HepG2 (cell line): ENCODE measurements at regions not wholly inside any gene's neighbourhood (a gene's known extent, or its start where the extent isn't known, plus 50 kb on each side); places are given as distances from the start of the nearest gene placed in this dataset.

Experiments
- ATAC-seq: fragments of 200-7000 bp; cut with Tn5 transposase; 3 replicates; pipeline ENCODE4 v1.9.1; 2020; ENCODE audit warnings: mild to moderate bottlenecking, moderate library complexity
- BruUV-seq: library from RNA; stranded (reverse); fragments of 400-500 nt; replicated peaks from 2 replicates; lab custom pipeline; 2021; lab: Mats Ljungman, UMichigan
- CTCF ChIA-PET: fragments of 300-600 bp; formaldehyde crosslinking; extraction: SDS; loops from one replicate; lab custom pipeline; 2021; ENCODE audit warnings: low total read pairs, inconsistent platforms, low intra/inter-chr PET ratio; lab: Yijun Ruan, JAX
- POLR2A ChIA-PET: fragments of 350-600 bp; sonication (Branson Sonifier 250); formaldehyde crosslinking; loops from one replicate; lab custom pipeline; 2020; ENCODE audit warnings: antibody characterized with exemption, inconsistent platforms; lab: Yijun Ruan, JAX
- DNase-seq: peaks from one replicate; pipeline ENCODE4 v3.0.0-alpha.2; 2015; ENCODE audit warnings: low spot score
- FAIRE-seq: peaks from 3 replicates; lab custom pipeline; 2011; peaks lifted over from hg19 to GRCh38; lab: Jason Lieb, UNC
- H2AFZ ChIP-seq: one replicate; pipeline ENCODE4 v1.6.1; 2011; ENCODE audit warnings: low read length, inconsistent platforms
- H3K27ac ChIP-seq: fragments of 300-600 bp; 3 replicates; pipeline ENCODE4 v1.8.0; 2011; ENCODE audit warnings: mixed run types, mild to moderate bottlenecking, mixed read lengths, low read length, inconsistent platforms; ENCODE audit not compliant: insufficient read depth; ENCODE audit errors: extremely low read length
- H3K27me3 ChIP-seq, 2 experiments: fragments of 200-600 bp in 1 of 2; 2 replicates in 1 of 2; 3 replicates in 1 of 2; pipeline versions ENCODE4 v1.6.0 to v1.8.0; 2011; ENCODE audit warnings: low read length in 2 of 2, mild to moderate bottlenecking in 2 of 2, moderate library complexity in 2 of 2, inconsistent platforms in 1 of 2; ENCODE audit not compliant: insufficient read depth in 2 of 2, control insufficient read depth in 1 of 2
- H3K36me3 ChIP-seq, 2 experiments: fragments of 200-600 bp in 1 of 2; replicated peaks in 1 of 2; 2 replicates in 1 of 2; 3 replicates in 1 of 2; pipeline versions ENCODE4 v1.5.1 to v1.8.0; 2011; ENCODE audit warnings: low read length in 2 of 2, inconsistent platforms in 1 of 2; ENCODE audit not compliant: insufficient read depth in 2 of 2, control insufficient read depth in 1 of 2
- H3K4me1 ChIP-seq: 2 replicates; pipeline ENCODE4 v1.5.1; 2012; ENCODE audit warnings: low read length, inconsistent platforms; ENCODE audit not compliant: insufficient read depth
- H3K4me2 ChIP-seq: 2 replicates; pipeline ENCODE4 v1.6.0; 2011; ENCODE audit warnings: low read depth, low read length, inconsistent platforms
- H3K4me3 ChIP-seq, 3 experiments: fragments of 200-600 bp in 1 of 3; sonication (generic), shearing (Covaris generic) in 1 of 3; replicated peaks in 1 of 3; 2 replicates each; pipeline ENCODE4 v1.5.1; 2011 to 2016; ENCODE audit warnings: low read length in 3 of 3, inconsistent platforms in 2 of 3, low read depth in 2 of 3, mild to moderate bottlenecking in 2 of 3, control low read depth in 1 of 3, mixed read lengths in 1 of 3; ENCODE audit not compliant: insufficient read depth in 1 of 3
- H3K79me2 ChIP-seq: one replicate; pipeline ENCODE4 v1.6.1; 2011; ENCODE audit warnings: low read length, inconsistent platforms; ENCODE audit not compliant: insufficient read depth
- H3K9ac ChIP-seq: 2 replicates; pipeline ENCODE4 v1.6.0; 2011; ENCODE audit warnings: mild to moderate bottlenecking, low read depth, low read length, inconsistent platforms; ENCODE audit not compliant: insufficient read depth
- H3K9me3 ChIP-seq: 2 replicates; pipeline ENCODE4 v1.5.1; 2012; ENCODE audit warnings: mild to moderate bottlenecking, low read length
- H4K20me1 ChIP-seq: 2 replicates; pipeline ENCODE4 v1.6.0; 2011; ENCODE audit warnings: inconsistent platforms, mild to moderate bottlenecking, low read length, moderate library complexity; ENCODE audit not compliant: insufficient read depth
- CEBPZ ChIP-seq: IDR thresholded peaks from 2 replicates; pipeline ENCODE4 v1.6.1; 2012; ENCODE audit warnings: low read length, improper control_type of control experiment
- CREB3 ChIP-seq: sonication (generic); formaldehyde crosslinking; IDR thresholded peaks from 2 replicates; pipeline ENCODE4 v1.5.0; 2020; ENCODE audit warnings: missing genetic modification reagents
- FOXO4 ChIP-seq: sonication (generic); formaldehyde crosslinking; conservative IDR thresholded peaks from 2 replicates; pipeline ENCODE4 v1.8.1; 2023; ENCODE audit warnings: missing genetic modification reagents
- NCOR1 ChIP-seq: fragments of 200-600 bp; sonication (generic); IDR thresholded peaks from 2 replicates; pipeline ENCODE4 v1.7.0; 2017; ENCODE audit warnings: antibody characterized with exemption, low read length, borderline replicate concordance
- POLR2G ChIP-seq: fragments of 200-400 bp; formaldehyde crosslinking; IDR thresholded peaks from 2 replicates; pipeline ENCODE4 v1.6.1; 2018; ENCODE audit warnings: mild to moderate bottlenecking, low read depth, low read length, moderate library complexity
- SOX5 ChIP-seq: IDR thresholded peaks from 2 replicates; pipeline ENCODE4 v1.6.1; 2016; ENCODE audit warnings: borderline replicate concordance
- TSC22D2 ChIP-seq: sonication (generic); formaldehyde crosslinking; IDR thresholded peaks from 2 replicates; pipeline ENCODE4 v1.5.1; 2020; ENCODE audit warnings: missing genetic modification reagents, mild to moderate bottlenecking, borderline replicate concordance
- ZBTB42 ChIP-seq: sonication (generic); formaldehyde crosslinking; IDR thresholded peaks from 2 replicates; pipeline ENCODE4 v1.5.0; 2020; ENCODE audit warnings: mild to moderate bottlenecking, missing genetic modification reagents
- ZZZ3 ChIP-seq: sonication (generic); formaldehyde crosslinking; IDR thresholded peaks from 2 replicates; pipeline ENCODE4 v1.4.0; 2020; ENCODE audit warnings: missing genetic modification reagents, mild to moderate bottlenecking, borderline replicate concordance
- WGBS: methylation state at CpG from one replicate; pipeline ENCODE4 v1.1.6; 2017; ENCODE audit warnings: low lambda C conversion rate; 5-methylcytosine and 5-hydroxymethylcytosine counted together
- in situ Hi-C: cut with HindIII; loops from 2 replicates; pipeline ENCODE4 v1.10.0; 2017; ENCODE audit warnings: low pct_unique_long_range_greater_than_20kb; ENCODE audit not compliant: extremely low pct_ligation_motif_present
- intact Hi-C: fragments of 100-400 bp; cut with micrococcal nuclease; formaldehyde crosslinking; loops from one replicate; pipeline ENCODE4 v1.10.0; 2022; ENCODE audit not compliant: unreplicated experiment

- Histone ChIP-seq H3K79me2 (no peaks in the 10 kb centered on the region), H3K27ac (no peak overlapping the region), H4K20me1 (no peaks in the 10 kb centered on the region), H3K9ac (no peak overlapping the region), H3K4me3 (no peak overlapping the region), H3K9me3 (no peaks in the 10 kb centered on the region), H3K4me1 (no peaks in the 10 kb centered on the region), H3K4me2 (no peak overlapping the region), H3K36me3 (no peaks in the 10 kb centered on the region), H3K27me3 (no peaks in the 10 kb centered on the region), H2AFZ (no peak overlapping the region)
- BruUV-seq = no TSS peak
- no peak for ATAC-seq
- no peak for DNase-seq
- 3% methylated on average over 1 of the region's 1 CpG for WGBS
- ChIA-PET CTCF (no interaction called here), POLR2A (no interaction called here)
- TF ChIP-seq CEBPZ (no peak), POLR2G (no peak), ZBTB42 (CRISPR knock-in tag) (no peak), SOX5 (no peak), TSC22D2 (no peak), CREB3 (CRISPR knock-in tag) (no peak), ZZZ3 (no peak), NCOR1 (no peak), FOXO4 (no peak)
- in situ Hi-C loops = no loop called here
- intact Hi-C loops = no loop called here
- FAIRE-seq = no peak
These were observed 708.9 kb downstream of the RFPL4B start for GRCh38 chr6:113055998-113056397.
